RWPE2 (cell line): ENCODE measurements at regions not wholly inside any gene's neighbourhood (a gene's known extent, or its start where the extent isn't known, plus 50 kb on each side); places are given as distances from the start of the nearest gene placed in this dataset.
A peak's percentile ranks its signal among the peaks of the same experiment; 100 is the strongest.

Experiments
- ATAC-seq: fragments of 200-7000 bp; cut with Tn5 transposase; 3 replicates; pipeline ENCODE4 v1.9.1; 2021; ENCODE audit warnings: low read depth
- DNase-seq: peaks from one replicate; pipeline ENCODE4 v3.0.0-alpha.2; 2020; ENCODE audit warnings: low spot score
- H3K27ac ChIP-seq: fragments of 450-650 bp; 2 replicates; pipeline ENCODE4 v1.5.1; 2017; ENCODE audit warnings: mild to moderate bottlenecking; ENCODE audit not compliant: poor library complexity, severe bottlenecking
- H3K27me3 ChIP-seq: fragments of 250-450 bp; sonication (Bioruptor Pico); 2 replicates; pipeline ENCODE4 v1.5.1; 2021; ENCODE audit warnings: mild to moderate bottlenecking, moderate library complexity; ENCODE audit not compliant: insufficient read depth, poor library complexity, severe bottlenecking
- H3K36me3 ChIP-seq: fragments of 250-450 bp; sonication (Bioruptor Pico); 2 replicates; pipeline ENCODE4 v1.5.1; 2020; ENCODE audit warnings: low read depth, mild to moderate bottlenecking, moderate library complexity
- H3K4me1 ChIP-seq: fragments of 250-450 bp; sonication (Bioruptor Pico); 2 replicates; pipeline ENCODE4 v1.5.1; 2021; ENCODE audit warnings: mild to moderate bottlenecking, moderate library complexity; ENCODE audit not compliant: insufficient read depth, poor library complexity, severe bottlenecking
- H3K4me3 ChIP-seq: fragments of 250-450 bp; sonication (Bioruptor Pico); 2 replicates; pipeline ENCODE4 v1.5.1; 2021; ENCODE audit warnings: mild to moderate bottlenecking, moderate library complexity; ENCODE audit not compliant: severe bottlenecking
- H3K9me3 ChIP-seq: fragments of 250-450 bp; sonication (Bioruptor Pico); 2 replicates; pipeline ENCODE4 v1.5.1; 2021; ENCODE audit warnings: mild to moderate bottlenecking, moderate library complexity; ENCODE audit not compliant: severe bottlenecking
- TF ChIP-seq, protein P1 (sequence below): fragments of 450-650 bp; IDR thresholded peaks from one replicate; pipeline ENCODE4 v1.5.1; 2017; ENCODE audit warnings: mild to moderate bottlenecking, moderate library complexity; ENCODE audit not compliant: poor library complexity, severe bottlenecking

DNA sequence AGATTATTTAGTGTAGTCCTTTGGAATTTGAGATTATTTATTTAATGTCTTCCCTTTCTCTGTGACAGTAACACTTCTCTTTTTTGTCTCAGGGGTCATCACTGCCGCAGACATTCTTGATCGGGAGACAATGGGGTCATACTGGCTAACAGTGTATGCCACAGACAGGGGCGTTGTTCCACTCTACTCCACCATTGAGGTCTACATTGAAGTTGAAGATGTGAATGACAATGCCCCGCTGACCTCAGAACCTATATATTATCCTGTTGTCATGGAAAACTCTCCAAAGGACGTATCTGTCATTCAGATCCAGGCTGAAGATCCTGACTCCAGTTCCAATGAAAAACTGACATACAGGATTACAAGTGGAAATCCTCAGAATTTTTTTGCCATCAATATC, 299.9 kb downstream of the FAT3 start:
- ATAC-seq (no peak), DNase-seq (no peak)
- H3K9me3 ChIP-seq: no peaks in the 10 kb centered on the region
- H3K27ac ChIP-seq: no peak overlapping the region
- no peaks in the 10 kb centered on the region for H3K36me3 ChIP-seq
- no peaks in the 10 kb centered on the region for H3K27me3 ChIP-seq
- no peaks in the 10 kb centered on the region for H3K4me1 ChIP-seq
- TF ChIP-seq, protein P1, sequence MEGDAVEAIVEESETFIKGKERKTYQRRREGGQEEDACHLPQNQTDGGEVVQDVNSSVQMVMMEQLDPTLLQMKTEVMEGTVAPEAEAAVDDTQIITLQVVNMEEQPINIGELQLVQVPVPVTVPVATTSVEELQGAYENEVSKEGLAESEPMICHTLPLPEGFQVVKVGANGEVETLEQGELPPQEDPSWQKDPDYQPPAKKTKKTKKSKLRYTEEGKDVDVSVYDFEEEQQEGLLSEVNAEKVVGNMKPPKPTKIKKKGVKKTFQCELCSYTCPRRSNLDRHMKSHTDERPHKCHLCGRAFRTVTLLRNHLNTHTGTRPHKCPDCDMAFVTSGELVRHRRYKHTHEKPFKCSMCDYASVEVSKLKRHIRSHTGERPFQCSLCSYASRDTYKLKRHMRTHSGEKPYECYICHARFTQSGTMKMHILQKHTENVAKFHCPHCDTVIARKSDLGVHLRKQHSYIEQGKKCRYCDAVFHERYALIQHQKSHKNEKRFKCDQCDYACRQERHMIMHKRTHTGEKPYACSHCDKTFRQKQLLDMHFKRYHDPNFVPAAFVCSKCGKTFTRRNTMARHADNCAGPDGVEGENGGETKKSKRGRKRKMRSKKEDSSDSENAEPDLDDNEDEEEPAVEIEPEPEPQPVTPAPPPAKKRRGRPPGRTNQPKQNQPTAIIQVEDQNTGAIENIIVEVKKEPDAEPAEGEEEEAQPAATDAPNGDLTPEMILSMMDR: no peak
- no peak overlapping the region for H3K4me3 ChIP-seq

DNA sequence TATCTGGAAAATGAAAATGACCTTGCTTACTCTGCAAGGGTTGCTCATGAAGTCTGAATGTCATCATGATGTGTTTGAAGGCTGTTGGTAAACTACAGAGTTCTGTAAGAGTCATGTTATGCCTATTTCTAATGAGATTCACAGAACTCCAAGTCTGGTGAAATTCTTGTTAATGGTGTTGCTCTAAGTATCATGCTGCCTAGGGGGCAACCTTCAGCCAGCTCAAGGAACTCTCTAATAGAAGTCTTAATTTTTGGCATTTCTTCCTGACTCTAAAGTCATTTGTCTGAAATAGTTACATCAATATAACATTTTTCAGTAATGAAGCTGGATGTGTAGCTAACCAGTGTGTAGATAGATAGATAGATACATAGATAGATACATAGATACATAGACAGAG, 302.8 kb downstream of the FAT3 start:
- TF ChIP-seq, protein P1: peak; percentile 14
- H3K27ac ChIP-seq: no peak overlapping the region
- no peak overlapping the region for H3K4me3 ChIP-seq
- H3K4me1 ChIP-seq: no peaks in the 10 kb centered on the region
- ATAC-seq (no peak), DNase-seq (no peak)
- H3K36me3 ChIP-seq: no peaks in the 10 kb centered on the region
- H3K27me3 ChIP-seq: no peaks in the 10 kb centered on the region
- no peaks in the 10 kb centered on the region for H3K9me3 ChIP-seq

DNA sequence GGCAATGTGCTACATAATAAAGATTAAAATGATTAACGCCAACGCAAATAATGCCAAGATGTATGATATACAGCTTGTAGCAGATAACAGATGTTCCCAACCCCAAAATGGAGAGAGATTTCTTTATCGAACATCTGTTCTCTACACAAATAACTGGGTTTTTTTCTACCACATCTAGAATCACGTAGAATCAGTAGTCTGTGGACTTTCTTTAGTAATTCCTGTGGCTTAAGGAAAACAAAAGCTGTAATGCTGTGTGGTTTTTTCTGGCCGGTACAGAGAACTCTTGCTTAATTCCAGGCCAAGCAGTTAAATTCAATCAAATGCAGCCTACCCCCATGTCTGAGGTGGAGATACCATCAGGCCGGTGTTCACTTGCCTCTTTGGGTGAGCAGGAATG, 303.4 kb downstream of the FAT3 start:
- no peak for DNase-seq
- no peak for ATAC-seq
- Histone ChIP-seq H3K4me3 (no peak overlapping the region), H3K9me3 (no peaks in the 10 kb centered on the region), H3K36me3 (no peaks in the 10 kb centered on the region), H3K27ac (no peak overlapping the region), H3K4me1 (no peaks in the 10 kb centered on the region), H3K27me3 (no peaks in the 10 kb centered on the region)
- TF ChIP-seq, protein P1: no peak

DNA sequence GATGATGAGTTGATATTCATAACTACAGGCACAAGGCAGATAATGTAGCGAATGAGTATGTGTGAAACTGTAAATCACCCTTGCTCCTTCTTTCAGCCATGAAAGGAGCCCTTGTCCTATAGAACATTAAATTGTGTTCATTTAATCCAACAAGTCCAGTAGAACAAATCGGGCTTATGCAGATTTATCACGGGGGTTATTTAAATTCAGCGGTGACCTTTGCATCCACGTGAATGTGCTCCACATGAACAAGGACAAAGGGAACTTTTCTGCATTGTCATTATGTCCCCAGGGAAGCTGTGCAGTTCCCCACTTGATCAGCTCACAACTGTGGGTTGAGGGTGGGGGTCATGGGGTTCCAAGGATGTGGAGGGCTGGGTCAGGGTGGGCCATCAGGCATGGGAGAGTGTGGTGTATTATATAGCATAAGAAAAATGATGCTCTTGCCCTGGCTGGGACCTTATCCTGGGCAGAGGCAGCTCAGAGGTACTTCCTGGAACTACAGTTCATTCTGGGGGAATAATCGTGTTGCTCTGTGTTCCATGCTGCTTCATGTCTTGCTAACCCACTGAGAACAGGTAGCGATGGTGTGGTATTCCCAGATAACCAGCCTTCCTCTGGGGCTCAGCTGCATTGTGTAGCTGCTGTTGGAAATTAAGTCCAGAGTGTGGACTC, 306.6 kb downstream of the FAT3 start:
- no peak overlapping the region for H3K27ac ChIP-seq
- no peaks in the 10 kb centered on the region for H3K4me1 ChIP-seq
- H3K27me3 ChIP-seq: no peaks in the 10 kb centered on the region
- H3K4me3 ChIP-seq: no peak overlapping the region
- DNase-seq (no peak), ATAC-seq (no peak)
- no peaks in the 10 kb centered on the region for H3K36me3 ChIP-seq
- TF ChIP-seq, protein P1: no peak
- H3K9me3 ChIP-seq: no peaks in the 10 kb centered on the region

DNA sequence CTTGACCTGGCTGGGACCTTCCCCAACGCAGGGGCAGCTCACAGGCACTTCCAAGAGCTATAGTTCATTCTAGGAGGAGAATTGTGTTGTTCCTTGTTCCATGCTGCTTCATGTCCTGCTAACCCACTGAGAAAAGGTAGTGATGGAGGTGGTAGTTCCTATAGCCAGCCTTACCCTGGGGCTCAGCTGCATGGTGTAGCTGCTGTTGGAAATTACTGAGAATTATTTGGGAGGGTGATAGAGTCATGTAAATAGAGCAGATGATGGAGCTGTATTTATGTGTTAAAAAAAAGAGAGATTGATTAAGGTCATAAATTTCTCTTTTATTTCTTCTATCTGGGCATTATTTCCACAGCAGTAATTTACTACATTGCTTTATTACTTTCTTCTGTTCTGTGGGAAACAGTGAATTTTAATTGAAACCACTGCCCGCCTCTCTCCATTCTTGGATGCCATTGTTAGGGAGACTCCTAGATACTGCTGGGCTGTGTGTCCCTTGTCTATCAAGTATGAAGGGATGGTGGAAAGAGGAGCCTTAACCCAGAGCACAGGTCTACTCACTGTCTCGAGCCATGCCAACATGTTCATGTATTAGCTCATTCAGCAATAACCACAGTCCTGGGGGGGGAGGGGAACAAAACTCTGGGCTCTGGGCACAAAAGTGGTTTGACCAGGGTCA, 309.2 kb downstream of the FAT3 start:
- H3K9me3 ChIP-seq: no peaks in the 10 kb centered on the region
- H3K27ac ChIP-seq: no peak overlapping the region
- H3K36me3 ChIP-seq: no peaks in the 10 kb centered on the region
- H3K4me3 ChIP-seq: no peak overlapping the region
- TF ChIP-seq, protein P1: no peak
- DNase-seq: no peak
- no peak for ATAC-seq
- H3K27me3 ChIP-seq: no peaks in the 10 kb centered on the region
- no peaks in the 10 kb centered on the region for H3K4me1 ChIP-seq
